ENCODE measurements at regions not wholly inside any gene's neighbourhood (a gene's known extent, or its start where the extent isn't known, plus 50 kb on each side); places are given as distances from the start of the nearest gene placed in this dataset.

GRCh38 chr2:240377366-240377765, 58.1 kb upstream of the GPC1 start:
- Histone ChIP-seq H3K27ac (ENCODE audit: low read length) (no peak overlapping the region), H2AFZ (ENCODE audit: low read length) (no peak overlapping the region), H3F3A (ENCODE audit: insufficient read depth, low read length) (no peaks in the 10 kb centered on the region), H3K9me3 (replicated peaks; ENCODE audit: insufficient read depth, low read length) (no peaks in the 10 kb centered on the region), H4K20me1 (ENCODE audit: insufficient read depth, low read length) (no peaks in the 10 kb centered on the region), H3K27me3 (replicated peaks; ENCODE audit: insufficient read depth, low read length) (peaks cover 40% of the 10 kb centered on the region), H3K9me2 (replicated peaks; ENCODE audit: insufficient read depth, low read length) (no peaks in the 10 kb centered on the region), H3K9ac (ENCODE audit: low read length) (no peak overlapping the region), H3K4me1 (ENCODE audit: low read length) (no peaks in the 10 kb centered on the region), H3K4me2 (ENCODE audit: low read depth, low read length) (no peak overlapping the region), H3K4me3 (ENCODE audit: low read length) (no peak overlapping the region), H3K79me2 (ENCODE audit: low read length) (no peaks in the 10 kb centered on the region), H3K36me3 (replicated peaks; ENCODE audit: insufficient read depth, low read length) (no peaks in the 10 kb centered on the region)
- TF ChIP-seq EZH2 (optimal IDR thresholded peaks at IDR 0.05; ENCODE audit: low read depth, low read length) (no peak), EZH2phosphoT487 (IDR thresholded peaks at IDR 0.05; ENCODE audit: low read length) (no peak)
- TF ChIP-seq, protein P1, sequence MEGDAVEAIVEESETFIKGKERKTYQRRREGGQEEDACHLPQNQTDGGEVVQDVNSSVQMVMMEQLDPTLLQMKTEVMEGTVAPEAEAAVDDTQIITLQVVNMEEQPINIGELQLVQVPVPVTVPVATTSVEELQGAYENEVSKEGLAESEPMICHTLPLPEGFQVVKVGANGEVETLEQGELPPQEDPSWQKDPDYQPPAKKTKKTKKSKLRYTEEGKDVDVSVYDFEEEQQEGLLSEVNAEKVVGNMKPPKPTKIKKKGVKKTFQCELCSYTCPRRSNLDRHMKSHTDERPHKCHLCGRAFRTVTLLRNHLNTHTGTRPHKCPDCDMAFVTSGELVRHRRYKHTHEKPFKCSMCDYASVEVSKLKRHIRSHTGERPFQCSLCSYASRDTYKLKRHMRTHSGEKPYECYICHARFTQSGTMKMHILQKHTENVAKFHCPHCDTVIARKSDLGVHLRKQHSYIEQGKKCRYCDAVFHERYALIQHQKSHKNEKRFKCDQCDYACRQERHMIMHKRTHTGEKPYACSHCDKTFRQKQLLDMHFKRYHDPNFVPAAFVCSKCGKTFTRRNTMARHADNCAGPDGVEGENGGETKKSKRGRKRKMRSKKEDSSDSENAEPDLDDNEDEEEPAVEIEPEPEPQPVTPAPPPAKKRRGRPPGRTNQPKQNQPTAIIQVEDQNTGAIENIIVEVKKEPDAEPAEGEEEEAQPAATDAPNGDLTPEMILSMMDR (IDR thresholded peaks at IDR 0.05; ENCODE audit: low read length) = no peak
- no peak for DNase-seq

GRCh38 chr2:240379089-240379636, 56.3 kb upstream of the GPC1 start:
- Histone ChIP-seq H3K9me3 (replicated peaks; ENCODE audit: insufficient read depth, low read length) (no peaks in the 10 kb centered on the region), H3K9me2 (replicated peaks; ENCODE audit: insufficient read depth, low read length) (no peaks in the 10 kb centered on the region), H3K4me1 (ENCODE audit: low read length) (no peaks in the 10 kb centered on the region), H3K36me3 (replicated peaks; ENCODE audit: insufficient read depth, low read length) (no peaks in the 10 kb centered on the region), H4K20me1 (ENCODE audit: insufficient read depth, low read length) (no peaks in the 10 kb centered on the region), H3K79me2 (ENCODE audit: low read length) (no peaks in the 10 kb centered on the region), H3K4me3 (ENCODE audit: low read length) (no peak overlapping the region), H3F3A (ENCODE audit: insufficient read depth, low read length) (no peaks in the 10 kb centered on the region), H2AFZ (ENCODE audit: low read length) (no peak overlapping the region), H3K9ac (ENCODE audit: low read length) (no peak overlapping the region), H3K27ac (ENCODE audit: low read length) (no peak overlapping the region), H3K27me3 (replicated peaks; ENCODE audit: insufficient read depth, low read length) (peaks cover 37% of the 10 kb centered on the region), H3K4me2 (ENCODE audit: low read depth, low read length) (no peak overlapping the region)
- no peak for DNase-seq
- TF ChIP-seq, protein P1 (IDR thresholded peaks at IDR 0.05; ENCODE audit: low read length) = no peak
- TF ChIP-seq EZH2phosphoT487 (IDR thresholded peaks at IDR 0.05; ENCODE audit: low read length) (no peak), EZH2 (optimal IDR thresholded peaks at IDR 0.05; ENCODE audit: low read depth, low read length) (no peak)

- H2AFZ ChIP-seq (ENCODE audit: low read length) = no peak overlapping the region
- H4K20me1 ChIP-seq (ENCODE audit: insufficient read depth, low read length) = no peaks in the 10 kb centered on the region
- H3K27me3 ChIP-seq (replicated peaks; ENCODE audit: insufficient read depth, low read length) = peaks cover 21% of the 10 kb centered on the region
- no peak overlapping the region for H3K4me2 ChIP-seq (ENCODE audit: low read depth, low read length)
- no peaks in the 10 kb centered on the region for H3K36me3 ChIP-seq (replicated peaks; ENCODE audit: insufficient read depth, low read length)
- H3K9me2 ChIP-seq (replicated peaks; ENCODE audit: insufficient read depth, low read length) = no peaks in the 10 kb centered on the region
- H3K4me1 ChIP-seq (ENCODE audit: low read length) = no peaks in the 10 kb centered on the region
- TF ChIP-seq, protein P1 (IDR thresholded peaks at IDR 0.05; ENCODE audit: low read length) = no peak
- TF ChIP-seq EZH2phosphoT487 (IDR thresholded peaks at IDR 0.05; ENCODE audit: low read length) = no peak
- TF ChIP-seq EZH2 (optimal IDR thresholded peaks at IDR 0.05; ENCODE audit: low read depth, low read length) = no peak
- no peaks in the 10 kb centered on the region for H3K9me3 ChIP-seq (replicated peaks; ENCODE audit: insufficient read depth, low read length)
- H3K9ac ChIP-seq (ENCODE audit: low read length) = no peak overlapping the region
- DNase-seq = no peak
- no peaks in the 10 kb centered on the region for H3F3A ChIP-seq (ENCODE audit: insufficient read depth, low read length)
- no peak overlapping the region for H3K4me3 ChIP-seq (ENCODE audit: low read length)
- H3K27ac ChIP-seq (ENCODE audit: low read length) = no peak overlapping the region
- H3K79me2 ChIP-seq (ENCODE audit: low read length) = no peaks in the 10 kb centered on the region
Observed at GRCh38 chr2:240383099-240383758, 52.2 kb upstream of the GPC1 start.
